Esophagus squamous epithelium (tissue), 5 donors: ENCODE measurements at regions not wholly inside any gene's neighbourhood (a gene's known extent, or its start where the extent isn't known, plus 50 kb on each side); places are given as distances from the start of the nearest gene placed in this dataset.
"Not testable (repeated sequence)": the region's sequence is repeated elsewhere in the genome, so short reads cannot be mapped to it uniquely, and the experiment has no call there.

Source experiments
- DNase-seq: peaks from one replicate; lab custom pipeline; 2025; lab: John Stamatoyannopoulos, UW
- H3K27ac ChIP-seq, 4 donors: fragments of 200-600 bp; sonication (generic); one replicate each; pipeline ENCODE4 v1.5.1; 2016 to 2019; ENCODE audit warnings: mild to moderate bottlenecking in 1 of 4
- H3K27me3 ChIP-seq, 4 donors: fragments of 200-600 bp; sonication (generic); 1 replicate in 3 of 4; 2 replicates in 1 of 4; pipeline versions ENCODE4 v1.5.1 to v1.6.0; 2017 to 2021; ENCODE audit warnings: antibody characterized with exemption in 1 of 4
- H3K36me3 ChIP-seq, 3 donors: fragments of 200-600 bp; sonication (generic); one replicate each; pipeline ENCODE4 v1.5.1; 2016 to 2019
- H3K4me1 ChIP-seq, 3 donors: fragments of 200-600 bp; sonication (generic); one replicate each; pipeline ENCODE4 v1.5.1; 2017 to 2019
- H3K4me3 ChIP-seq, 4 donors: fragments of 200-600 bp; sonication (generic); 1 replicate in 3 of 4; 2 replicates in 1 of 4; pipeline ENCODE4 v1.5.1; 2016 to 2019; ENCODE audit warnings: mild to moderate bottlenecking in 2 of 4, moderate library complexity in 1 of 4
- H3K9me3 ChIP-seq, 3 donors: fragments of 200-600 bp; sonication (generic); one replicate each; pipeline ENCODE4 v1.5.1; 2016 to 2019
- POLR2A ChIP-seq, 4 donors: fragments of 450-650 bp; IDR thresholded peaks; one replicate each; pipeline ENCODE4 v1.6.1; 2017; ENCODE audit warnings: antibody characterized with exemption in 4 of 4, mild to moderate bottlenecking in 4 of 4, moderate library complexity in 3 of 4
- WGBS, 2 donors: methylation state at CpG; one replicate each; pipeline ENCODE4 v1.1.5; 2018; 5-methylcytosine and 5-hydroxymethylcytosine counted together
- intact Hi-C: fragments of 100-400 bp; cut with DNase I; formaldehyde crosslinking; loops from one replicate; pipeline ENCODE4 v1.15.0; 2022
- TF ChIP-seq, protein P1 (sequence below), 6 experiments: fragments of 450-650 bp in 4 of 6; fragments of 200-600 bp in 2 of 6; sonication (generic) in 2 of 6; IDR thresholded peaks; one replicate each; pipeline ENCODE4 v1.5.1; 2016 to 2019; ENCODE audit warnings: antibody characterized with exemption in 6 of 6, mild to moderate bottlenecking in 4 of 6, moderate library complexity in 4 of 6
- donor health status: DM: yes; HTN: yes; CAD: no.

DNA sequence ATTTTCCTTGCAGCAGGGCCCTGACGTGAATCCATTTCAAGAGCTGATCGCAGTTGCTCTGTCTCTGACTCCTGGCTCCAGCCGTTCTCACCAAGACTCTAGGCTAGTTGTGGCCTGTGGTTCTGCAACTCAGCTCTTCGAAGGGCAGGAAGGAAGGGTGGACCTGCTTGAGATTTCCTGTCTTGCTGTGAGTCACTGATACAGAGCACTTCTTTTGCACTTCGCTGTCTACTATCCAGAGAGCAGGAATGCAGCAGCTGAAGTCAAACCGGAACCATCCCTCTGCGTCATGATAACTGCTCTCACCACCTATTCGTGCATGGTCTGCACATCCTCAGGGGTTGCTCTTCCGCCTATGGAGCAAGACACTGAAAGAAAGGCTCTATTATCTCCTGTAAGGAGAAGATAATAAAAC lies 59.7 kb downstream of the RAP2B start:
- WGBS, 2 donors = 5 to 31% methylated on average over 9 of the region's 9 CpGs
- intact Hi-C loops = no loop called here

DNA sequence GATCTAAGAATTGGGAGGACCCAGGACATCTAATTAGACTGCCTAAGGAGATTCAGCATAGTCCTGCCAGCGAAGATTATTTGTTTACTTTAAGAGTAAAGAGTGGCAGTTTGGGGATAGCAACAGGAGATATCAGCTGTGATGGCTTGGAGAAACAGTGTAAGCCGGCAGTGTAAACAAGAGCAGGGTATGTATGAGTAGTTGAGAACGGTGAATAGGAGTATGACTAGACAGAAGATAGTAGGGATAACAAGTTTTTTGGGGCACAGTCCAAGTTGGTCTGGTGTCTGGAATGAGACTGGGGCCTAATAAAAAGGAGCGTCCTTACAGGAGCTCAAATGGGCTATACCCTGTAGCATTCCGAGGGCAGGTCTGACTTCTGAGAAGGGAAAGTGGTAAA lies 64.9 kb downstream of the RAP2B start:
- DNase-seq, H3K27ac ChIP-seq, H3K27me3 ChIP-seq, H3K9me3 ChIP-seq, H3K4me3 ChIP-seq, intact Hi-C loops, H3K36me3 ChIP-seq: not testable (repeated sequence)
- peaks cover 0 to 18% (median 6%) of the 10 kb centered on the region in 3 donors for H3K4me1 ChIP-seq
- WGBS, 2 donors = 71 to 78% methylated on average over 5 of the region's 5 CpGs

More for the DNA sequence above, 59.7 kb downstream of the RAP2B start:
- Histone ChIP-seq H3K9me3 (no peaks in the 10 kb centered on the region), H3K27me3 (no peaks in the 10 kb centered on the region), H3K4me1 (peaks cover 0 to 32% (median 6%) of the 10 kb centered on the region in 3 donors), H3K36me3 (no peaks in the 10 kb centered on the region), H3K4me3 (peak overlapping the region in 1 of 4 donors; percentile 25), H3K27ac (peak overlapping the region; percentile 57 to 74 (median 68))
- TF ChIP-seq, protein P1, sequence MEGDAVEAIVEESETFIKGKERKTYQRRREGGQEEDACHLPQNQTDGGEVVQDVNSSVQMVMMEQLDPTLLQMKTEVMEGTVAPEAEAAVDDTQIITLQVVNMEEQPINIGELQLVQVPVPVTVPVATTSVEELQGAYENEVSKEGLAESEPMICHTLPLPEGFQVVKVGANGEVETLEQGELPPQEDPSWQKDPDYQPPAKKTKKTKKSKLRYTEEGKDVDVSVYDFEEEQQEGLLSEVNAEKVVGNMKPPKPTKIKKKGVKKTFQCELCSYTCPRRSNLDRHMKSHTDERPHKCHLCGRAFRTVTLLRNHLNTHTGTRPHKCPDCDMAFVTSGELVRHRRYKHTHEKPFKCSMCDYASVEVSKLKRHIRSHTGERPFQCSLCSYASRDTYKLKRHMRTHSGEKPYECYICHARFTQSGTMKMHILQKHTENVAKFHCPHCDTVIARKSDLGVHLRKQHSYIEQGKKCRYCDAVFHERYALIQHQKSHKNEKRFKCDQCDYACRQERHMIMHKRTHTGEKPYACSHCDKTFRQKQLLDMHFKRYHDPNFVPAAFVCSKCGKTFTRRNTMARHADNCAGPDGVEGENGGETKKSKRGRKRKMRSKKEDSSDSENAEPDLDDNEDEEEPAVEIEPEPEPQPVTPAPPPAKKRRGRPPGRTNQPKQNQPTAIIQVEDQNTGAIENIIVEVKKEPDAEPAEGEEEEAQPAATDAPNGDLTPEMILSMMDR (IDR thresholded peaks at IDR 0.05) = no peak
- TF ChIP-seq POLR2A (IDR thresholded peaks at IDR 0.05) = peak in 2 of 4 donors; percentile 30 to 32
- peak; percentile 36 for DNase-seq

DNA sequence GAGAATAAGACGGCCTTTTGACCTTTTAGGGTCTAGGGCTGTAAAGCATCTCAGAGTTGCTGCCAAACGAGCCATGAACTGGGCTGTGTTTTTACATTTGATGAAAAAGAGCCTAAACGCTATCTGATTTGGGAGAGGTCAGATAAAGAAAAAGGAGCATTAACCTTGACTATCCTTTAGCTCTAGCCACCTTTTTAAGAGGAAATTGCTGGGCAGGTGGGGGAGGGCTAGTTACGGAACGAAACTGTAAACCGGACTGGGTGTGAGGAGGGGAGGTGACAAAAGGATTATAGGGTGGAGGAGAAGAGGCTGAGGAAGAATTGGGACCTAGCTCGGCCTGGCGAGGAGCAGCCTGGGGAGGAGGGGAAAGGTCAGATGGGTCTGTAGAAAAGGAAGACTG lies 68.4 kb downstream of the RAP2B start:
- intact Hi-C loops, H3K36me3 ChIP-seq, H3K4me1 ChIP-seq, H3K27me3 ChIP-seq, H3K4me3 ChIP-seq, DNase-seq, H3K27ac ChIP-seq, H3K9me3 ChIP-seq: not testable (repeated sequence)
- WGBS, 2 donors = 91 to 97% methylated on average over 8 of the region's 8 CpGs

DNA sequence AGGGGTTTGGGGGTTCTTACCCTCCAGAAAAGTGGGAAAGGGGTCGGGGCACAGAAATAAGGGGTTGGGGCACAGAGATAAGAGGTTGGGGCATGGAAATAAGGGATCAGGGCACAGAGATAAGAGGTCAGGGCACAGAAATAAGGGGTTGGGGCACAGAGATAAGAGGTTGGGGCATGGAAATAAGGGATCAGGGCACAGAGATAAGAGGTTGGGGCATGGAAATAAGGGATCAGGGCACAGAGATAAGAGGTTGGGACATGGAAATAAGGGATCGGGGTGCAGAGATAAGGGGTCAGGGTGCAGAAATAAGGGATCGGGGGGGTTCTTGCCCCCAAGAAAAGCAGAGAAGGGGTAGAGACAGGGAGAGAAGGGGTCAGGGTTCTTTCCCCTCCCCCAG lies 69.2 kb downstream of the RAP2B start:
- H3K4me1 ChIP-seq, intact Hi-C loops: not testable (repeated sequence)
- 79 to 80% methylated on average over 3 of the region's 3 CpGs for WGBS, 2 donors

DNA sequence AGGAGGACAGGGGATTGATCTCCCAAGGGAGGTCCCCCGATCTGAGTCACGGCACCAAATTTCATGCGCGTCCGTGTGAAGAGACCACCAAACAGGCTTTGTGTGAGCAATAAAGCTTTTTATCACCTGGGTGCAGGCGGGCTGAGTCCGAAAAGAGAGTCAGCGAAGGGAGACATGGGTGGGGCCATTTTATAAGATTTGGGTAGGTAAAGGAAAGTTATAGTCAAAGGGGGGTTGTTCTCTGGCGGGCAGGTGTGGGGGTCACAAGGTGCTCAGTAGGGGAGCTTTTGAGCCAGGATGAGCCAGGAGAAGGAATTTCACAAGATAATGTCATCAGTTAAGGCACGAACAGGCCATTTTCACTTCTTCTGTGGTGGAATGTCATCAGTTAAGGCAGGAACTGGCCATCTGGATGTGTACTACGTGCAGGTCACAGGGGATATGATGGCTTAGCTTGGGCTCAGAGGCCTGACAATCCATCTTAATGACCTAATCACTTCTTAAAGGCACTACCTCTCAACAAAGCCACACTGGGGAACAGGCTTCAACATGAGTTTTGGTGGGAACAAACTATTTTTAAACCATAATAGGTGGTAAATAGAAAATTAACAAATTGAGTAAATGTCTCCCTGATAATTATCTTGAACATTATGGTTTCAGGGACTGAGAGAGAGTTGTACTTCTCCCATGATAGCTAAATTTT lies 70.2 kb downstream of the RAP2B start:
- H3K27ac ChIP-seq, H3K4me3 ChIP-seq, H3K4me1 ChIP-seq, H3K36me3 ChIP-seq, H3K27me3 ChIP-seq, H3K9me3 ChIP-seq, DNase-seq, intact Hi-C loops: not testable (repeated sequence)
- 85 to 87% methylated on average over 8 to 9 of the region's 11 CpGs for WGBS, 2 donors

More for the DNA sequence above, 69.2 kb downstream of the RAP2B start:
- H3K36me3 ChIP-seq, H3K9me3 ChIP-seq, DNase-seq, H3K27me3 ChIP-seq, H3K27ac ChIP-seq, H3K4me3 ChIP-seq: not testable (repeated sequence)

DNA sequence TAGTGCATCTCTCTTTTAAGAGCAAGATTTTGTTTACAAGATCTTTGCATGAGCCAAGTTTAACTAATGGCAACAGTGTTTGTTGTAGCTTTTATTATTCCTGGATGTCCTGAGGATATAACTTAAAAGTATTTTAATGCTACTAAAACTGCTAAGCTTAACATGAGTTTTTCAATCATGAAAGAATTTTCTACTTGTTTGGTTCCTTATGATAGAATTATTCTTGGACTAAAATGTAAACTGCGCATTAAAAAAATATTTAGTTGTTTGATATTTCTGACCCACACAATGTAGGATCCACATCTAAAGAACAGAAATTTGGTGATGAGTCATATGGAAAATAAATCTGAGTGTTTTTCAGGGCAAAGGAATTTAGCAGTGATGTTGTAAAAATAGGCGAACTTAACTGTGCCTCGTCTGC lies 70.8 kb downstream of the RAP2B start:
- Histone ChIP-seq H3K4me3 (no peak overlapping the region), H3K36me3 (no peaks in the 10 kb centered on the region), H3K27me3 (no peaks in the 10 kb centered on the region), H3K4me1 (peaks cover 0 to 5% (median 0%) of the 10 kb centered on the region in 3 donors), H3K9me3 (no peaks in the 10 kb centered on the region), H3K27ac (no peak overlapping the region)
- 32 to 44% methylated on average over 3 of the region's 3 CpGs for WGBS, 2 donors
- intact Hi-C loops = no loop called here
- DNase-seq = no peak
- TF ChIP-seq, protein P1 (IDR thresholded peaks at IDR 0.05) = no peak
- TF ChIP-seq POLR2A (IDR thresholded peaks at IDR 0.05) = no peak

DNA sequence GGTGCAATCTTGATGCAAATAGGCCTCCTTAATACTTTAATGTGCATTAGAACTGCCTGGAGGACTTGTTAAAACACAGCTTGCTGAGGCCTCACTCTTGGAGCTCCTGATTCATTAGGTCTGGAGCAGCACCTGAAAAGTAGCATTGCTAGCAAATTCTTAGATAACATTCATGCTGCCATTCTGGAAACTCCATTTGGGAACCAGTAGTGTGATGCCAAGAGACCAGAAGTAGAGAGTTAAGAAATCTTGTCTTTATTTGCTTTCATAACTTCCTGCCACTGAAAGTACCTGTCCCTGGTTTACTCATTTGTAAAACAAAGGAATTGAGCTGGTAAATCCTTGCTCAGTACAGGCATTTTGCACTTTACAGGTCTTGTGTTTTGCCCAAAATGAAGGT lies 72.0 kb downstream of the RAP2B start:
- peaks cover 0 to 5% (median 0%) of the 10 kb centered on the region in 3 donors for H3K4me1 ChIP-seq
- H3K27me3 ChIP-seq = no peaks in the 10 kb centered on the region
- DNase-seq = no peak
- H3K9me3 ChIP-seq = no peaks in the 10 kb centered on the region
- H3K36me3 ChIP-seq = no peaks in the 10 kb centered on the region
- no peak for TF ChIP-seq POLR2A (IDR thresholded peaks at IDR 0.05)
- TF ChIP-seq, protein P1 (IDR thresholded peaks at IDR 0.05) = no peak
- no peak overlapping the region for H3K27ac ChIP-seq
- H3K4me3 ChIP-seq = no peak overlapping the region
- intact Hi-C loops = no loop called here
